Upper lobe of left lung (tissue), 4 donors: ENCODE measurements at regions not wholly inside any gene's neighbourhood (a gene's known extent, or its start where the extent isn't known, plus 50 kb on each side); places are given as distances from the start of the nearest gene placed in this dataset.

ENCODE experiments used
- CTCF ChIP-seq, 6 experiments: fragments of 450-650 bp in 4 of 6; fragments of 200-600 bp in 2 of 6; sonication (generic) in 2 of 6; IDR thresholded peaks; one replicate each; pipeline ENCODE4 v1.5.1; 2016 to 2019; ENCODE audit warnings: antibody characterized with exemption in 6 of 6
- EP300 ChIP-seq, 4 donors: sonication (generic); formaldehyde crosslinking; IDR thresholded peaks; one replicate each; pipeline ENCODE4 v1.5.1; 2017; ENCODE audit warnings: antibody characterized with exemption in 4 of 4, control low read depth in 2 of 4
- POLR2A ChIP-seq, 4 donors: fragments of 450-650 bp; IDR thresholded peaks; one replicate each; pipeline ENCODE4 v1.5.1; 2016 to 2017; ENCODE audit warnings: antibody characterized with exemption in 4 of 4, mild to moderate bottlenecking in 2 of 4
- POLR2AphosphoS5 ChIP-seq, 2 donors: sonication (generic); formaldehyde crosslinking; IDR thresholded peaks; one replicate each; pipeline ENCODE4 v1.5.1; 2017; ENCODE audit warnings: antibody characterized with exemption in 2 of 2

GRCh38 chr7:65731562-65732035, 141.3 kb upstream of the VKORC1L1 start:
- TF ChIP-seq EP300 (IDR thresholded peaks at IDR 0.05) (no peak), CTCF (IDR thresholded peaks at IDR 0.05) (peak in 4 of 6 experiments; percentile 18 to 41 (median 21)), POLR2AphosphoS5 (IDR thresholded peaks at IDR 0.05) (no peak), POLR2A (IDR thresholded peaks at IDR 0.05) (peak in 1 of 4 donors; percentile 16)
